GM12864 (cell line): ENCODE measurements at regions not wholly inside any gene's neighbourhood (a gene's known extent, or its start where the extent isn't known, plus 50 kb on each side); places are given as distances from the start of the nearest gene placed in this dataset.
"Not testable (repeated sequence)": the region's sequence is repeated elsewhere in the genome, so short reads cannot be mapped to it uniquely, and the experiment has no call there.

ENCODE experiments used
- DNase-seq: peaks from one replicate; pipeline ENCODE4 v3.0.0-alpha.2; 2011; ENCODE audit warnings: low read depth
- H3K4me3 ChIP-seq: 2 replicates; pipeline ENCODE4 v1.5.1; 2011; ENCODE audit warnings: mild to moderate bottlenecking, low read depth, low read length, control low read depth
- TF ChIP-seq, protein P1 (sequence below): IDR thresholded peaks from 2 replicates; pipeline ENCODE4 v1.5.1; 2011; ENCODE audit warnings: low read depth, mild to moderate bottlenecking, moderate library complexity, low read length, control low read depth, inconsistent platforms; ENCODE audit errors: missing control alignments

DNA sequence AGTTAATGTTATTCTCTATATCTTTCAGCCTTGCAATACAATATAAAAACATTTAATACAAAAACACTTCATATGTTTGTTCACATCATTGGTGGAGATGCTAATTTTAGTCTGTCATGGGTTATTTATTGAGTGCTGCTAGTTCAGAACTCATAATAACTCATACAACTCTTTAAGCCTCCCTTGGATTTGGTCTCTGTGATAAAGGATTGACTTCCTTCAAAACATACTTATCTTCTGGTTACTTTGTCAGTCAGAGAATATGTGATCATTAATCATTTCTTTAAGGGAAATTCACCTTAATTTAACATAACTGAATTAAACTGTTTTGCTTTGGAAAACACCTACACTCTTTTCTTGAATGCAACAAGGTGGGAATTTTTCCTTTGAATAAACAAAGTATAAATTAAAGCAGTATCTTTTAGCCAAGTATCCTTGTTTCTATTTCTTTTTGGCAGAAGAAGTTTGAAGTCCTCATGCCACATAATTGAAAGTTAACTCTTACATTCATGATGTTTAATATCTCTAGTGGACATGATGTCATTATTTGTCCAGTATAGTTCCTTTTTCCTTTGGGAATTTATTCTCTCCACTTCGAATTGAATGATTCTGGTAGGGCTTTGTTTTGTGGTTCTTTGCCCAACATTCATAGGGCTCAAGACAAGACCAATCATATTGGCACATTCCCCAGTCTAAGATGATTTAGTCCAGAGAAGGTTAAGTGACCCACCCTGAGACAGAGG, 133.2 kb upstream of the CENPW start:
- H3K4me3 ChIP-seq: no peak overlapping the region
- TF ChIP-seq, protein P1, sequence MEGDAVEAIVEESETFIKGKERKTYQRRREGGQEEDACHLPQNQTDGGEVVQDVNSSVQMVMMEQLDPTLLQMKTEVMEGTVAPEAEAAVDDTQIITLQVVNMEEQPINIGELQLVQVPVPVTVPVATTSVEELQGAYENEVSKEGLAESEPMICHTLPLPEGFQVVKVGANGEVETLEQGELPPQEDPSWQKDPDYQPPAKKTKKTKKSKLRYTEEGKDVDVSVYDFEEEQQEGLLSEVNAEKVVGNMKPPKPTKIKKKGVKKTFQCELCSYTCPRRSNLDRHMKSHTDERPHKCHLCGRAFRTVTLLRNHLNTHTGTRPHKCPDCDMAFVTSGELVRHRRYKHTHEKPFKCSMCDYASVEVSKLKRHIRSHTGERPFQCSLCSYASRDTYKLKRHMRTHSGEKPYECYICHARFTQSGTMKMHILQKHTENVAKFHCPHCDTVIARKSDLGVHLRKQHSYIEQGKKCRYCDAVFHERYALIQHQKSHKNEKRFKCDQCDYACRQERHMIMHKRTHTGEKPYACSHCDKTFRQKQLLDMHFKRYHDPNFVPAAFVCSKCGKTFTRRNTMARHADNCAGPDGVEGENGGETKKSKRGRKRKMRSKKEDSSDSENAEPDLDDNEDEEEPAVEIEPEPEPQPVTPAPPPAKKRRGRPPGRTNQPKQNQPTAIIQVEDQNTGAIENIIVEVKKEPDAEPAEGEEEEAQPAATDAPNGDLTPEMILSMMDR: no peak
- no peak for DNase-seq

DNA sequence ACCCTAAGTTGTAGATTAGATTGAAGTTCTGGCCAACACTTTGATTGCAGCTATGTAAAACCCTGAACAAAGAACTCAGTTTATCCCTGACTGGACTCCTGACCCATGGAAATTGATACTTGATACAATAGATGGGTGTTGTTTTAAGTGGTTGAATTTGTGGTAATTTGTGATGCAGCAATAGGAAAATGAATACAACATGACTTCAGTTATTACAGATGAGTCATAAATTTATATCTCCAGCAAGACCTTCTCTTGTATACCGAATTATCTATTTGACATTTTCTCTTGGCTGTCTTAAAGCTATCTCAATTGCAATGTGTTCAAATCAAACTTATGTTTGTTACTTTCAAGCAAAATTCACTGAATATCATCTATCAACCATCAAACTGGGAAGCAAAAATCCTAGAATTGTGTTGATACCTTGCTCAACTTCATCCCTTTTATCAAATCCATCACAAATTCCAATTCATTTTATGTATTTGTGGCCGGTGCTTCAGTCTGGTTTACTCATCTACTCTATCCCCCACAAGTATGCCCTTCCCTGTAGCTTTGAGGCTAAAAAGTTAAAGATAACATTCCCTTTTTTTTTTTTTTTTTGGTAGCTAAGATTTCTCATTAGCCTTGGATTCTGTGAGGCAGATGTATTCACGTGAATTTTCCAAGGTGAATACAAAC, 129.4 kb upstream of the CENPW start:
- no peak for DNase-seq
- TF ChIP-seq, protein P1: no peak
- no peak overlapping the region for H3K4me3 ChIP-seq

DNA sequence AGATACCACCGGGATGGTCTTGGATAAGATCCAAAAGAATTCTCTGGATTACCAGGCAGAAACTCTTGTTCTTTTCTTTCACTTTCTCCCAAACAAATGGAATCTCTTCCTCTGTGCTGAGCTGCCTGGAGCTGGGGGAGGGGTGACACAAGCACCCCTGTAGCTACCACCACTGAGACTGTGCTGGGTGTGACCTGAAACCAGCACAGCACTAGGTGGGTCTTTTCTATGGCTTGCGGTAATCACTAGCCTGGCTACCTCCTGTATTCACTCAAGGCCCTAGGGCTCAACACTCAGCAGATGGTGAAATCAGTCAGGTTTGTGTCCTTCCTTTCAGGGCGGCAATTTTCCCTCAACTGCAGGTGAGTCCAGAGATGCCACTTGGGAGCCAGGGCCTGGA, 122.4 kb upstream of the CENPW start:
- no peak overlapping the region for H3K4me3 ChIP-seq
- no peak for DNase-seq
- TF ChIP-seq, protein P1: no peak

DNA sequence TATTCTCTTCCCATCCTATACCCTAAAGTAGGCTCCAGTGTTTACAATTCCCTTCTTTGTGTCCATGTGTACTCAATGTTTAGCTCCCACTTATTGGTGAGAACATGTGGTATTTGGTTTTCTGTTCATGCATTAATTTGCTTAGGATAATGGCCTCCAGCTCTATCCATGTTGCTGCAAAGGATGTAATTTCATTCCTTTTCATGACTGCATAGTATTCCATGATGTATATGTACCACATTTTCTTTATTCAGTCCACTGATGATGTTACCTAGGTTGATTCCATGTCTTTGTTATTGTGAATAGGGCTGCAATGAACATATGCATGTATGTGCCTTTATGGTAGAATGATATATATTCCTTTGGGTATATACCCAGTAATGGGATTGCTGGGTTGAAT, 119.0 kb upstream of the CENPW start:
- not testable (repeated sequence) for DNase-seq, H3K4me3 ChIP-seq

DNA sequence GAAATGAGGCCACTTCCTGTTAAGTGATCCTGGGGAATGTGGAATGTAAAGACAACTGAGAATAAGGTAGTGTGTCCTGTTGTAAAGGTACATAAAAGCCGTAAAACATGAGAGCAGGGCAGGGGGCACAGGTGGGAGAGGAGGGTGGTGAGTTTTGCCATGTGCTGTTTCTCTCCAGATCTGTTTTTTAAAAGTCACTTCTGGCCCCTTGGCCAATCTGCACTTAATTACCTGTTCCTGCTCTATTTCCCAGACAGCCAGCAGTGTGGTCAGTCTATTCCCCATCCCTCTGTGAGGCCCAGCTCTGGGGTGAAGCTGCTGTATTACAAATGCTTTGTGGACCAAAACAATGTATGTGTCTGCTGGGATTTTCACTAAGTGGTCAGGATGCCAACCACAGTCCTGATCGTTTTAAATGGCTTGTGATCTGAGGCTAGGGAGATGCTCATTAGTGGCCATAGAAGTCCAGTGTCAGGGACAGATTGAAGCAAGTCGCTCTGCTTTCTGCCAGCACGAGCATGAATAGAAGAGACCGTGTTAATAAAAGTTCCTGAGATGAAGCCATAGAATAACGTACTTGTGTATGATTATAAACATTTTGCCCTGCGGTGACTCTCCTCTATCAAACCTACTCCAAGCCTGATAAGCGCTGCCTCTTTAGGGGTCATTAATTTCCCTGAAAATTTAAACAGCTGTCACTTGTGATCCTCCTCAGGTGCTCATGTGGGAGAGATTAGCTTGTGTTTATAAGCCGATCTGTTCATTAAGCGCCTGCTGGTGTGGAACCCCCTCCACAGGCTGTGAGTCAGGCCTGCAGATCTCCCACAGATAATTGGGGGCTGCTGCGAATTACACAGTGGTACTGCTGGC, 111.8 kb upstream of the CENPW start:
- TF ChIP-seq, protein P1: no peak
- H3K4me3 ChIP-seq: no peak overlapping the region
- DNase-seq: no peak

DNA sequence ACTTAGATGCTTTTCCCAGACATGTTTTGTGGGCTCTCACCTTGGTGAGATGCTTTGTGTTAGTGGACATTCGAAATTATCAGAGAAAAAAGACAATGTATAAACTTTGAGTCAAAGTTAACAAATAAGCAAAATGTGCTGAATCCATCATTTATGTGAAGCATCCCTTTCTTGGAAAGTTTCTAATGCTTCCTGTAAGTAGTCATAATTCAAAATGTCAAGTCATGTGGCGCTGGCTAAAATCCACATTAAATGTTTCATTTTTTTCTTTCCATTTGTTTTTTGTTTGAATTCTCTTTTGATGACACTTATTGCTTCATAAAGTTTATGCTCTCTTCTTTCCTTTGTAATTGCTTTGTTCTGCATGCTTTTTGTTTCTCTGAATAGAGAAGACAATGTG, 107.2 kb upstream of the CENPW start:
- DNase-seq: no peak
- no peak overlapping the region for H3K4me3 ChIP-seq
- TF ChIP-seq, protein P1: no peak

DNA sequence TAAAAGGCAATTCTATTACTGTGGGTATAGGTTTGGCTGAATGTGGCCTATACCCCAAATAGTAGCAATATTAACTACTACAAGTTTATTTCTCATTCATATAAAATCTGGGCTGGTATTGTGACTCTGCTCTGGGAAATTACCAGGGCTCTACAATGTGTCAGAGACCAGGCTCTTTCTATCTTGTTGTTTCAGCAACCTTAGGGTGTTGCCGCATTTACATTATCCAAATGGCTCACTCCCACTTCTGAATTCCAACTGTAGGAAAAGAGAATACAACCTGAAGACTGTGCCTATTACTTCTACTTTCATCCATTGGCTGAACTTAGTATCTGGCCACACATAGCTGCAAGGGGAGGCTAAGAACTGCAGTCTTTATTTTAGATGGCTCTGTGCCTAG, 106.7 kb upstream of the CENPW start:
- no peak overlapping the region for H3K4me3 ChIP-seq
- TF ChIP-seq, protein P1: no peak
- DNase-seq: no peak
